Parathyroid adenoma (tissue), 2 donors: ENCODE measurements at regions not wholly inside any gene's neighbourhood (a gene's known extent, or its start where the extent isn't known, plus 50 kb on each side); places are given as distances from the start of the nearest gene placed in this dataset.

Experiments used
- H2AFZ ChIP-seq: fragments of 300-600 bp; sonication (generic); one replicate; pipeline ENCODE4 v1.7.0; 2017; ENCODE audit warnings: antibody characterized with exemption, mild to moderate bottlenecking
- H3K27ac ChIP-seq: fragments of 300-600 bp; sonication (generic); one replicate; pipeline ENCODE4 v1.7.0; 2017
- H3K27me3 ChIP-seq: fragments of 300-600 bp; sonication (generic); one replicate; pipeline ENCODE4 v1.7.0; 2017; ENCODE audit warnings: low read length; ENCODE audit not compliant: control insufficient read depth, insufficient read depth
- H3K36me3 ChIP-seq: fragments of 300-600 bp; sonication (generic); one replicate; pipeline ENCODE4 v1.7.0; 2017; ENCODE audit warnings: low read length; ENCODE audit not compliant: control insufficient read depth, insufficient read depth
- H3K4me1 ChIP-seq: fragments of 300-600 bp; sonication (generic); one replicate; pipeline ENCODE4 v1.7.0; 2017; ENCODE audit warnings: control low read depth
- H3K4me2 ChIP-seq: fragments of 300-600 bp; sonication (generic); one replicate; pipeline ENCODE4 v1.7.0; 2017; ENCODE audit warnings: low read length
- H3K4me3 ChIP-seq: fragments of 300-600 bp; sonication (generic); one replicate; pipeline ENCODE4 v1.7.0; 2017; ENCODE audit warnings: low read depth, low read length
- H3K79me2 ChIP-seq: fragments of 300-600 bp; sonication (generic); one replicate; pipeline ENCODE4 v1.7.0; 2017; ENCODE audit warnings: control low read depth
- H3K9ac ChIP-seq: fragments of 300-600 bp; sonication (generic); one replicate; pipeline ENCODE4 v1.7.0; 2017; ENCODE audit warnings: mild to moderate bottlenecking
- H3K9me3 ChIP-seq: fragments of 300-600 bp; sonication (generic); one replicate; pipeline ENCODE4 v1.7.0; 2017; ENCODE audit warnings: low read length; ENCODE audit not compliant: control insufficient read depth
- TF ChIP-seq, protein P1 (sequence below): fragments of 300-600 bp; sonication (generic); IDR thresholded peaks from one replicate; pipeline ENCODE4 v1.7.0; 2017; ENCODE audit warnings: antibody characterized with exemption, mild to moderate bottlenecking
- donor health status: primary hyperparathyroidism.

GRCh38 chr5:129174480-129174879, 79.9 kb downstream of the ISOC1 start:
- TF ChIP-seq, protein P1, sequence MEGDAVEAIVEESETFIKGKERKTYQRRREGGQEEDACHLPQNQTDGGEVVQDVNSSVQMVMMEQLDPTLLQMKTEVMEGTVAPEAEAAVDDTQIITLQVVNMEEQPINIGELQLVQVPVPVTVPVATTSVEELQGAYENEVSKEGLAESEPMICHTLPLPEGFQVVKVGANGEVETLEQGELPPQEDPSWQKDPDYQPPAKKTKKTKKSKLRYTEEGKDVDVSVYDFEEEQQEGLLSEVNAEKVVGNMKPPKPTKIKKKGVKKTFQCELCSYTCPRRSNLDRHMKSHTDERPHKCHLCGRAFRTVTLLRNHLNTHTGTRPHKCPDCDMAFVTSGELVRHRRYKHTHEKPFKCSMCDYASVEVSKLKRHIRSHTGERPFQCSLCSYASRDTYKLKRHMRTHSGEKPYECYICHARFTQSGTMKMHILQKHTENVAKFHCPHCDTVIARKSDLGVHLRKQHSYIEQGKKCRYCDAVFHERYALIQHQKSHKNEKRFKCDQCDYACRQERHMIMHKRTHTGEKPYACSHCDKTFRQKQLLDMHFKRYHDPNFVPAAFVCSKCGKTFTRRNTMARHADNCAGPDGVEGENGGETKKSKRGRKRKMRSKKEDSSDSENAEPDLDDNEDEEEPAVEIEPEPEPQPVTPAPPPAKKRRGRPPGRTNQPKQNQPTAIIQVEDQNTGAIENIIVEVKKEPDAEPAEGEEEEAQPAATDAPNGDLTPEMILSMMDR: no peak

DNA sequence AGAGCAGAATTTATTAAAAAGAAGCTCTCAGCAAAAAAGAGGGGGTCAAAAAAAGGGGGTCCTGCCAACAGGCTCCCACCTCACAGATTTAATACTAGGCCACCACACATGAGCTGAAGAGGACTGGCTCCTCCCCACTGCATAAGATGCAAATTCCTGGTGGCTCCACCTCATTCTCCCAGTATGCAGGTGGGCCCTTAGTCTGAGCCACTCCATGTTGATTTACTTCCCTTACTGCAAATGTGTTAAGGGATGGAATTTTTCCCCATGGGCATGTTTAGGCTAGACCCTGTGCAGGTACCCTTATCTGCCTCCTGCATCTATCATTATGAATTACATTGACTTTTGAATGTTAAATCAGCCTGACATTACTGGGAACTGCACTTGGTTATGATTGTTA, 82.9 kb downstream of the ISOC1 start:
- H3K9me3 ChIP-seq: no peaks in the 10 kb centered on the region
- TF ChIP-seq, protein P1: no peak
- H3K4me2 ChIP-seq: no peak overlapping the region

More at GRCh38 chr5:129174480-129174879, 79.9 kb downstream of the ISOC1 start:
- Histone ChIP-seq H3K4me2 (no peak overlapping the region), H3K4me3 (no peak overlapping the region), H3K79me2 (no peaks in the 10 kb centered on the region), H3K9me3 (no peaks in the 10 kb centered on the region), H2AFZ (no peak overlapping the region), H3K27ac (no peak overlapping the region), H3K4me1 (no peaks in the 10 kb centered on the region), H3K36me3 (no peaks in the 10 kb centered on the region), H3K27me3 (no peaks in the 10 kb centered on the region), H3K9ac (no peak overlapping the region)

GRCh38 chr5:129199308-129199707, 104.8 kb downstream of the ISOC1 start:
- Histone ChIP-seq H3K4me3 (no peak overlapping the region), H3K4me2 (no peak overlapping the region), H3K9me3 (no peaks in the 10 kb centered on the region), H2AFZ (no peak overlapping the region), H3K79me2 (no peaks in the 10 kb centered on the region), H3K27me3 (no peaks in the 10 kb centered on the region), H3K36me3 (no peaks in the 10 kb centered on the region), H3K4me1 (no peaks in the 10 kb centered on the region), H3K27ac (no peak overlapping the region), H3K9ac (no peak overlapping the region)
- TF ChIP-seq, protein P1: no peak

More for the DNA sequence above, 82.9 kb downstream of the ISOC1 start:
- Histone ChIP-seq H3K79me2 (no peaks in the 10 kb centered on the region), H2AFZ (no peak overlapping the region), H3K36me3 (no peaks in the 10 kb centered on the region), H3K9ac (no peak overlapping the region), H3K4me1 (no peaks in the 10 kb centered on the region), H3K27ac (no peak overlapping the region), H3K27me3 (no peaks in the 10 kb centered on the region), H3K4me3 (no peak overlapping the region)

- Histone ChIP-seq H3K79me2 (no peaks in the 10 kb centered on the region), H3K4me2 (no peak overlapping the region), H3K4me3 (no peak overlapping the region), H3K4me1 (no peaks in the 10 kb centered on the region), H3K36me3 (no peaks in the 10 kb centered on the region), H3K27ac (no peak overlapping the region), H3K9ac (no peak overlapping the region), H3K9me3 (no peaks in the 10 kb centered on the region), H3K27me3 (no peaks in the 10 kb centered on the region), H2AFZ (no peak overlapping the region)
- TF ChIP-seq, protein P1: no peak
These were observed 110.0 kb downstream of the ISOC1 start for GRCh38 chr5:129204525-129204924.

GRCh38 chr5:129216001-129216400, 121.5 kb downstream of the ISOC1 start:
- H3K4me1 ChIP-seq: no peaks in the 10 kb centered on the region
- TF ChIP-seq, protein P1: no peak
- H3K9ac ChIP-seq: no peak overlapping the region
- no peak overlapping the region for H3K27ac ChIP-seq
- H3K4me2 ChIP-seq: no peak overlapping the region
- H3K9me3 ChIP-seq: no peaks in the 10 kb centered on the region
- H3K27me3 ChIP-seq: no peaks in the 10 kb centered on the region
- H3K36me3 ChIP-seq: no peaks in the 10 kb centered on the region
- no peaks in the 10 kb centered on the region for H3K79me2 ChIP-seq
- H2AFZ ChIP-seq: no peak overlapping the region
- no peak overlapping the region for H3K4me3 ChIP-seq
